Neural cell (in vitro differentiated cells): ENCODE measurements at regions not wholly inside any gene's neighbourhood (a gene's known extent, or its start where the extent isn't known, plus 50 kb on each side); places are given as distances from the start of the nearest gene placed in this dataset.

Experiments
- H2AFZ ChIP-seq: fragments of 200-600, 300-800 bp; sonication (generic), shearing (Covaris generic); 2 replicates; pipeline ENCODE4 v1.6.0; 2014; ENCODE audit warnings: low read depth, mild to moderate bottlenecking, antibody characterized with exemption, low read length, moderate library complexity
- H3F3A ChIP-seq: fragments of 200-600 bp; shearing (Covaris generic); 2 replicates; pipeline ENCODE4 v1.6.1; 2016; ENCODE audit warnings: mild to moderate bottlenecking, moderate library complexity, mixed read lengths, antibody characterized with exemption, low read length; ENCODE audit not compliant: insufficient read depth, poor library complexity, severe bottlenecking
- H3K27ac ChIP-seq: fragments of 200-600, 300-800 bp; sonication (generic), shearing (Covaris generic); 2 replicates; pipeline ENCODE4 v1.5.1; 2014; ENCODE audit warnings: mild to moderate bottlenecking, low read length, moderate library complexity
- H3K27me3 ChIP-seq: fragments of 300-800, 200-600 bp; sonication (generic), shearing (Covaris generic); 2 replicates; pipeline ENCODE4 v1.6.0; 2014; ENCODE audit warnings: mild to moderate bottlenecking, low read depth, low read length, moderate library complexity; ENCODE audit not compliant: insufficient read depth
- H3K36me3 ChIP-seq: fragments of 300-800, 200-600 bp; sonication (generic), shearing (Covaris generic); 2 replicates; pipeline ENCODE4 v1.5.1; 2014; ENCODE audit warnings: mild to moderate bottlenecking, antibody characterized with exemption, low read length, moderate library complexity; ENCODE audit not compliant: insufficient read depth
- H3K4me2 ChIP-seq: fragments of 300-800, 200-600 bp; sonication (generic), shearing (Covaris generic); 2 replicates; pipeline ENCODE4 v1.6.0; 2014; ENCODE audit warnings: mild to moderate bottlenecking, low read length
- H3K4me3 ChIP-seq: fragments of 300-800, 200-600 bp; sonication (generic), shearing (Covaris generic); 2 replicates; pipeline ENCODE4 v1.5.1; 2014; ENCODE audit warnings: mild to moderate bottlenecking, low read length, moderate library complexity
- H3K79me2 ChIP-seq: fragments of 200-600 bp; shearing (Covaris generic); replicated peaks from 2 replicates; pipeline ENCODE4 v1.6.0; 2014; ENCODE audit warnings: mild to moderate bottlenecking, low read length, moderate library complexity; ENCODE audit not compliant: insufficient read depth
- H3K9ac ChIP-seq: fragments of 300-800, 200-600 bp; sonication (generic), shearing (Covaris generic); 2 replicates; pipeline ENCODE4 v1.6.1; 2016; ENCODE audit warnings: mild to moderate bottlenecking, low read length, mixed read lengths
- H3K9me2 ChIP-seq: fragments of 200-600 bp; shearing (Covaris generic); 2 replicates; pipeline ENCODE4 v1.6.1; 2016; ENCODE audit warnings: mild to moderate bottlenecking, low read length, mixed read lengths; ENCODE audit not compliant: insufficient read depth
- H3K9me3 ChIP-seq: fragments of 200-600, 300-800 bp; sonication (generic), shearing (Covaris generic); 2 replicates; pipeline ENCODE4 v1.6.1; 2016; ENCODE audit warnings: mild to moderate bottlenecking, mixed run types, low read length, moderate library complexity, mixed read lengths
- H4K20me1 ChIP-seq: fragments of 200-600 bp; shearing (Covaris generic); 2 replicates; pipeline ENCODE4 v1.6.1; 2016; ENCODE audit warnings: mild to moderate bottlenecking, mixed run types; ENCODE audit not compliant: insufficient read depth
- EP300 ChIP-seq: fragments of 450-650 bp; conservative IDR thresholded peaks from 2 replicates; pipeline ENCODE4 v1.6.1; 2014; ENCODE audit warnings: antibody characterized with exemption, mild to moderate bottlenecking, moderate library complexity; ENCODE audit not compliant: poor library complexity, severe bottlenecking
- EZH2 ChIP-seq: fragments of 200-600, 300-800 bp; shearing (Covaris generic), sonication (generic); IDR thresholded peaks from 2 replicates; pipeline ENCODE4 v1.6.1; 2014; ENCODE audit warnings: antibody characterized with exemption, low read length, borderline replicate concordance, mild to moderate bottlenecking; ENCODE audit not compliant: insufficient read depth, poor library complexity, severe bottlenecking
- MXI1 ChIP-seq: fragments of 450-650 bp; conservative IDR thresholded peaks from 2 replicates; pipeline ENCODE4 v1.6.1; 2014; ENCODE audit warnings: antibody characterized with exemption, mild to moderate bottlenecking; ENCODE audit not compliant: poor library complexity, severe bottlenecking
- POLR2AphosphoS5 ChIP-seq: IDR thresholded peaks from 2 replicates; pipeline ENCODE4 v1.6.1; 2012
- RAD21 ChIP-seq: fragments of 450-650 bp; conservative IDR thresholded peaks from 2 replicates; pipeline ENCODE4 v1.6.1; 2014; ENCODE audit warnings: antibody characterized with exemption, mild to moderate bottlenecking, moderate library complexity
- SMC3 ChIP-seq: fragments of 450-650 bp; conservative IDR thresholded peaks from 2 replicates; pipeline ENCODE4 v1.6.1; 2014; ENCODE audit warnings: antibody characterized with exemption, mild to moderate bottlenecking, moderate library complexity; ENCODE audit not compliant: poor library complexity
- TAF1 ChIP-seq: IDR thresholded peaks from 2 replicates; pipeline ENCODE4 v1.6.1; 2012; ENCODE audit warnings: low read depth
- TF ChIP-seq, protein P1 (sequence below): IDR thresholded peaks from 2 replicates; pipeline ENCODE4 v1.6.1; 2012; ENCODE audit warnings: borderline replicate concordance
- TF ChIP-seq, protein P2 (sequence below): fragments of 450-650 bp; IDR thresholded peaks from 2 replicates; pipeline ENCODE4 v1.5.1; 2014; ENCODE audit warnings: antibody characterized with exemption, mild to moderate bottlenecking, moderate library complexity; ENCODE audit not compliant: poor library complexity, severe bottlenecking

DNA sequence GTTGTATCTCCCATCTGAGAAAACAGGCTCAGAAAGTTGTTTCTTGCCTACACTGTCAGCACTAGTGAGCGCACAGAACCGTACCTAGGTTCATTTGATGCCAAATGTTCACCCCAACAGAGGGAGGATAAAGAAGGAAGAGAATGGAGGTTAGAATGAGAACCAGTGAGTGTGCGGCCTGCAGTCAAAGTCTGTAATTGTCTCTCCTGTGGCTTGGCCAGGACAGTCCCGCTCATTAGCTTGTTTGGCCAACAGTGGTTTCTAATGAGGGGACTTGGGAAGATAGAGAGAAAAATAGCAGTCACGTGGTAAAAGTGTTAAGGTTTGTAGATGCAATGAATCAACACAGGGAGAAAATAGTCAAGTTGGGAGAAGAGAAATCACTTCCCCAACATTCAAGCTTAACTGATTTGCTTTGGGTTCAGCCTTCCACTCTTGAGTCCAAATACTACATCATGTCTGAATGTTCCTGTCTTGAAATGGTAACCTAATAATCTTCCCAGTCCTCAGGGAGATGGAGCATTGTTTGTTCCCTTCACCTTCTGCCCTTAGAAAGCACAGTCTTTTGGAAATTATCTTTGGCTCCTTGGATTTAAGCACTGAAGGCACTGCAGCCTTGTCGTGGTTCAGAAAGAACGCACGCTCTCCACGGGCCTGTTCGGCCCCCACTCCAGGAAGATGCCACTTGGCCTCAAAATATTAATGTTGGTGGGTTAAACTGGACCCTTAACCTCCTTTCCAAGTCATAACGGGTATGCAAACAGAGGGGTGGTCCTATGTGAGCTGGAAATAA lies 360.4 kb upstream of the ZNF32 start:
- H3K4me2 ChIP-seq = no peak overlapping the region
- H3K36me3 ChIP-seq = no peaks in the 10 kb centered on the region
- TF ChIP-seq RAD21 = no peak
- no peaks in the 10 kb centered on the region for H3K27me3 ChIP-seq
- no peak overlapping the region for H3K9ac ChIP-seq
- no peak overlapping the region for H2AFZ ChIP-seq
- no peaks in the 10 kb centered on the region for H3F3A ChIP-seq
- no peaks in the 10 kb centered on the region for H3K9me2 ChIP-seq
- H4K20me1 ChIP-seq = no peaks in the 10 kb centered on the region
- H3K4me3 ChIP-seq = no peak overlapping the region
- H3K79me2 ChIP-seq = no peaks in the 10 kb centered on the region
- H3K9me3 ChIP-seq = no peaks in the 10 kb centered on the region
- H3K27ac ChIP-seq = no peak overlapping the region

DNA sequence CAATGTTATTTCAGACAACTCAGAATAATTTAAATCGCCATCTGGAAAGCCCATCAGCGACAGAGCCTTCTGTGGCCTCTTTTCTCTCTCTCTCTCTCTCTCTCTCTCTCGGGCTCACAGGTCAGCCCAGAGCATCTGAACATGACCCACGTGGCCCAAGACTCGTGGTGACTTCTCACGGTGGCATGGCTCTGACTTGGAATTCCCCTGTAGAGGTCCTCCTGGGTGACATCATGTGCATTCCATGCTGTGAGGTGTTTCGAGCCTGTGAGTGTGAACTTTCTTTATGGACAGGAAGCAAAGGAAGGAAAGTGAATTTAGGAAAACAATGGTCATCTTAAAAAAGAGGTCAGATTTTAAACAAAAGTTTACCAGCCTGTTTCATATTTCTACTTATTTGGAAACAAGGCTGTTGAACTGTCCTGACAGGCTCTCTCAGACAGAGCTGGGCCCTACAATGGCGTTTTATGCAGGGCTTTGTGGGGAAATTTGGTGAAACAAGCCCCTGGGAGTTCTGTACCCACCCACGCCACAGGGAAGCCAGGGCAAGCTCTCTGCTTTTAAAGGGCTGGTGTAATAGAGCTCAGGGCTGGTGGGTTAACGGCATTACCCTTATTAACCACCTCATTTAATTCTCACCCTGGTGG lies 359.7 kb upstream of the ZNF32 start:
- no peaks in the 10 kb centered on the region for H3F3A ChIP-seq
- no peaks in the 10 kb centered on the region for H3K9me2 ChIP-seq
- H3K27me3 ChIP-seq = no peaks in the 10 kb centered on the region
- TF ChIP-seq, protein P1, sequence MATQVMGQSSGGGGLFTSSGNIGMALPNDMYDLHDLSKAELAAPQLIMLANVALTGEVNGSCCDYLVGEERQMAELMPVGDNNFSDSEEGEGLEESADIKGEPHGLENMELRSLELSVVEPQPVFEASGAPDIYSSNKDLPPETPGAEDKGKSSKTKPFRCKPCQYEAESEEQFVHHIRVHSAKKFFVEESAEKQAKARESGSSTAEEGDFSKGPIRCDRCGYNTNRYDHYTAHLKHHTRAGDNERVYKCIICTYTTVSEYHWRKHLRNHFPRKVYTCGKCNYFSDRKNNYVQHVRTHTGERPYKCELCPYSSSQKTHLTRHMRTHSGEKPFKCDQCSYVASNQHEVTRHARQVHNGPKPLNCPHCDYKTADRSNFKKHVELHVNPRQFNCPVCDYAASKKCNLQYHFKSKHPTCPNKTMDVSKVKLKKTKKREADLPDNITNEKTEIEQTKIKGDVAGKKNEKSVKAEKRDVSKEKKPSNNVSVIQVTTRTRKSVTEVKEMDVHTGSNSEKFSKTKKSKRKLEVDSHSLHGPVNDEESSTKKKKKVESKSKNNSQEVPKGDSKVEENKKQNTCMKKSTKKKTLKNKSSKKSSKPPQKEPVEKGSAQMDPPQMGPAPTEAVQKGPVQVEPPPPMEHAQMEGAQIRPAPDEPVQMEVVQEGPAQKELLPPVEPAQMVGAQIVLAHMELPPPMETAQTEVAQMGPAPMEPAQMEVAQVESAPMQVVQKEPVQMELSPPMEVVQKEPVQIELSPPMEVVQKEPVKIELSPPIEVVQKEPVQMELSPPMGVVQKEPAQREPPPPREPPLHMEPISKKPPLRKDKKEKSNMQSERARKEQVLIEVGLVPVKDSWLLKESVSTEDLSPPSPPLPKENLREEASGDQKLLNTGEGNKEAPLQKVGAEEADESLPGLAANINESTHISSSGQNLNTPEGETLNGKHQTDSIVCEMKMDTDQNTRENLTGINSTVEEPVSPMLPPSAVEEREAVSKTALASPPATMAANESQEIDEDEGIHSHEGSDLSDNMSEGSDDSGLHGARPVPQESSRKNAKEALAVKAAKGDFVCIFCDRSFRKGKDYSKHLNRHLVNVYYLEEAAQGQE = no peak
- TF ChIP-seq TAF1 = no peak
- no peak for TF ChIP-seq MXI1
- TF ChIP-seq, protein P2, sequence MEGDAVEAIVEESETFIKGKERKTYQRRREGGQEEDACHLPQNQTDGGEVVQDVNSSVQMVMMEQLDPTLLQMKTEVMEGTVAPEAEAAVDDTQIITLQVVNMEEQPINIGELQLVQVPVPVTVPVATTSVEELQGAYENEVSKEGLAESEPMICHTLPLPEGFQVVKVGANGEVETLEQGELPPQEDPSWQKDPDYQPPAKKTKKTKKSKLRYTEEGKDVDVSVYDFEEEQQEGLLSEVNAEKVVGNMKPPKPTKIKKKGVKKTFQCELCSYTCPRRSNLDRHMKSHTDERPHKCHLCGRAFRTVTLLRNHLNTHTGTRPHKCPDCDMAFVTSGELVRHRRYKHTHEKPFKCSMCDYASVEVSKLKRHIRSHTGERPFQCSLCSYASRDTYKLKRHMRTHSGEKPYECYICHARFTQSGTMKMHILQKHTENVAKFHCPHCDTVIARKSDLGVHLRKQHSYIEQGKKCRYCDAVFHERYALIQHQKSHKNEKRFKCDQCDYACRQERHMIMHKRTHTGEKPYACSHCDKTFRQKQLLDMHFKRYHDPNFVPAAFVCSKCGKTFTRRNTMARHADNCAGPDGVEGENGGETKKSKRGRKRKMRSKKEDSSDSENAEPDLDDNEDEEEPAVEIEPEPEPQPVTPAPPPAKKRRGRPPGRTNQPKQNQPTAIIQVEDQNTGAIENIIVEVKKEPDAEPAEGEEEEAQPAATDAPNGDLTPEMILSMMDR = no peak
- no peak for TF ChIP-seq RAD21
- no peak for TF ChIP-seq EP300
- TF ChIP-seq SMC3 = no peak
- TF ChIP-seq POLR2AphosphoS5 = no peak
- TF ChIP-seq EZH2 = no peak
- H3K79me2 ChIP-seq = no peaks in the 10 kb centered on the region
- no peak overlapping the region for H3K4me2 ChIP-seq
- no peak overlapping the region for H3K4me3 ChIP-seq
- H4K20me1 ChIP-seq = no peaks in the 10 kb centered on the region
- no peaks in the 10 kb centered on the region for H3K36me3 ChIP-seq
- H3K27ac ChIP-seq = no peak overlapping the region
- H3K9ac ChIP-seq = no peak overlapping the region
- H2AFZ ChIP-seq = no peak overlapping the region
- H3K9me3 ChIP-seq = no peaks in the 10 kb centered on the region
